A673 (cell line): ENCODE measurements at regions not wholly inside any gene's neighbourhood (a gene's known extent, or its start where the extent isn't known, plus 50 kb on each side); places are given as distances from the start of the nearest gene placed in this dataset.

Experiments
- BruUV-seq: library from RNA; stranded (reverse); fragments of 400-500 nt; replicated peaks from 2 replicates; lab custom pipeline; 2021; lab: Mats Ljungman, UMichigan
- CTCF ChIA-PET: fragments of 300-600 bp; sonication (Branson Sonifier 250); formaldehyde crosslinking; loops from one replicate; lab custom pipeline; 2022; ENCODE audit warnings: antibody characterized with exemption; lab: Charles Lee
- POLR2A ChIA-PET: fragments of 300-600 bp; sonication (Branson Sonifier 250); formaldehyde crosslinking; loops from one replicate; lab custom pipeline; 2022; ENCODE audit warnings: antibody characterized with exemption; ENCODE audit not compliant: low non-redundant PET; lab: Charles Lee
- DNase-seq: peaks from one replicate; pipeline ENCODE4 v3.0.0-alpha.2; 2015; ENCODE audit warnings: low spot score
- H3K27ac ChIP-seq: fragments of 200-600 bp; sonication (generic); 2 replicates; pipeline ENCODE4 v1.5.1; 2016; ENCODE audit warnings: mixed run types, low read depth, mild to moderate bottlenecking, mixed read lengths, antibody characterized with exemption, low read length; ENCODE audit not compliant: poor library complexity, severe bottlenecking
- H3K27me3 ChIP-seq: fragments of 200-600 bp; sonication (generic); replicated peaks from 2 replicates; pipeline ENCODE4 v1.6.1; 2017; ENCODE audit warnings: mixed run types, low read depth, mild to moderate bottlenecking, mixed read lengths, antibody characterized with exemption, low read length; ENCODE audit not compliant: insufficient read depth, poor library complexity
- H3K36me3 ChIP-seq: fragments of 200-600 bp; sonication (generic); 2 replicates; pipeline ENCODE4 v1.6.1; 2016; ENCODE audit warnings: mixed run types, mild to moderate bottlenecking, mixed read lengths, antibody characterized with exemption, low read length; ENCODE audit not compliant: insufficient read depth, poor library complexity, severe bottlenecking
- H3K4me1 ChIP-seq: fragments of 200-600 bp; sonication (generic); 2 replicates; pipeline ENCODE4 v1.6.1; 2017; ENCODE audit warnings: mixed run types, mild to moderate bottlenecking, mixed read lengths, antibody characterized with exemption, low read length; ENCODE audit not compliant: insufficient read depth, poor library complexity, severe bottlenecking
- H3K4me3 ChIP-seq: fragments of 200-600 bp; sonication (generic); 2 replicates; pipeline ENCODE4 v1.5.1; 2016; ENCODE audit warnings: low read depth, mixed run types, mild to moderate bottlenecking, mixed read lengths, low read length; ENCODE audit not compliant: poor library complexity, severe bottlenecking
- H3K9me3 ChIP-seq: fragments of 200-600 bp; sonication (generic); 2 replicates; pipeline ENCODE4 v1.6.1; 2016; ENCODE audit warnings: mixed run types, low read depth, mild to moderate bottlenecking, mixed read lengths, antibody characterized with exemption, low read length; ENCODE audit not compliant: poor library complexity, severe bottlenecking
- CTCF ChIP-seq: fragments of 300-800, 200-600 bp; sonication (generic); conservative IDR thresholded peaks from 2 replicates; pipeline ENCODE4 v1.5.1; 2017; ENCODE audit warnings: low read depth, mild to moderate bottlenecking, antibody characterized with exemption, low read length, moderate library complexity, mixed read lengths
- EZH2 ChIP-seq: fragments of 200-600 bp; sonication (generic); IDR thresholded peaks from 2 replicates; pipeline ENCODE4 v1.6.1; 2017; ENCODE audit warnings: borderline replicate concordance, low read depth, mild to moderate bottlenecking, mixed read lengths, antibody characterized with exemption, low read length; ENCODE audit not compliant: poor library complexity, severe bottlenecking
- intact Hi-C: fragments of 100-400 bp; cut with micrococcal nuclease; formaldehyde crosslinking; loops from one replicate; pipeline ENCODE4 v1.10.0; 2022; ENCODE audit not compliant: unreplicated experiment

DNA sequence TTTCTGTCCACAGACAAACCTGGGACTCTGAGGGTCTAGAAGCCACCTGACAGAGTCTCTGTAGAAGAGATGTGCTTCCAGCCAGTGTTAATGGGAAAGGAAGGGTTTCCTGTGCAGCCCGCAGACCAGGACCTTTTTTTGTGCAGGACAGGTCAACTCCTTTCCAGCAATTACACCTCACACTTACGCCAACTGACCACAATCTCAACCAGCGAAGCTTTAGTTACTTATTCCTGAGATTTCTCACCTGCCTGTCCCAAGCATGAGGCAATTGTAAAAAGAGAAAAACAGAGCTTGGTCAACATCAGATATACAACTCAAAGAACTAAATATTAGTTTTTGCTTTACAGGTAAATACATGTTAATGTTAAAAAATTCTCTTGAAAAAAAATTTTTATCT is 393.8 kb upstream of the ID4 start:
- intact Hi-C loops, result no loop called here
- TF ChIP-seq CTCF, result no peak
- Histone ChIP-seq H3K9me3 (no peaks in the 10 kb centered on the region), H3K4me3 (no peak overlapping the region), H3K27me3 (no peaks in the 10 kb centered on the region), H3K36me3 (no peaks in the 10 kb centered on the region), H3K4me1 (peaks cover 25% of the 10 kb centered on the region), H3K27ac (no peak overlapping the region)
- POLR2A ChIA-PET, result no interaction called here
- DNase-seq, result no peak
- CTCF ChIA-PET, result no interaction called here
- no TSS peak for BruUV-seq

GRCh38 chr6:19444041-19444440 is 393.1 kb upstream of the ID4 start:
- H3K9me3 ChIP-seq, result no peaks in the 10 kb centered on the region
- ChIA-PET POLR2A (no interaction called here), CTCF (no interaction called here)
- TF ChIP-seq CTCF, result no peak
- no peak for TF ChIP-seq EZH2
- BruUV-seq, result no TSS peak
- no peaks in the 10 kb centered on the region for H3K27me3 ChIP-seq
- intact Hi-C loops, result no loop called here
- H3K4me1 ChIP-seq, result peaks cover 19% of the 10 kb centered on the region
- H3K36me3 ChIP-seq, result no peaks in the 10 kb centered on the region
- no peak overlapping the region for H3K27ac ChIP-seq
- DNase-seq, result no peak
- H3K4me3 ChIP-seq, result no peak overlapping the region

DNA sequence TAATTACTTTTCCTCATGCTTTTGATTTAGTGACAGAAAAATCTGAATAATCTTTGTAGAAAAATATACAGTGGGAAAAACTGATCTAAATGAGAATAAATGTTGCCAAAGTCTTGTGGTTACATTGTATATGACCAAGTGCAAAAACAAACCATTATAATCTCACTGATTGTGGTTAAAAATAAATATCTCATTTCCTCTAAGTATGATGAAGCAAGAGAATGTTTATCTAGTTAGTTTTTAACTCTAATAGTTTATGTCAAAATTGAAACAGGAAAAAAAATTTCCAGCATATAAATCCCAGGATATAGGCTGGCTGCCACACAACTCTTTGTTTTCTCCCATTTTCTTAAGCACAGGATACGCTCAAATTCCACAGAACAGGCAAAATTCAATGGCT is 392.7 kb upstream of the ID4 start:
- CTCF ChIA-PET, result no interaction called here
- H3K9me3 ChIP-seq, result no peaks in the 10 kb centered on the region

More for the DNA sequence above, 392.7 kb upstream of the ID4 start:
- POLR2A ChIA-PET, result no interaction called here
- TF ChIP-seq EZH2 (no peak), CTCF (no peak)
- Histone ChIP-seq H3K36me3 (no peaks in the 10 kb centered on the region), H3K27ac (no peak overlapping the region), H3K4me1 (peaks cover 14% of the 10 kb centered on the region), H3K4me3 (no peak overlapping the region), H3K27me3 (no peaks in the 10 kb centered on the region)
- no peak for DNase-seq
- intact Hi-C loops, result no loop called here
- no TSS peak for BruUV-seq
